Ureter (tissue), 1 donor: ENCODE measurements at regions not wholly inside any gene's neighbourhood (a gene's known extent, or its start where the extent isn't known, plus 50 kb on each side); places are given as distances from the start of the nearest gene placed in this dataset.

Experiments used
- DNase-seq: peaks from one replicate; pipeline ENCODE4 v3.0.0-alpha.2; 2020; ENCODE audit warnings: low spot score
- donor health status: DM: yes; HTN: yes; CAD: no.

DNA sequence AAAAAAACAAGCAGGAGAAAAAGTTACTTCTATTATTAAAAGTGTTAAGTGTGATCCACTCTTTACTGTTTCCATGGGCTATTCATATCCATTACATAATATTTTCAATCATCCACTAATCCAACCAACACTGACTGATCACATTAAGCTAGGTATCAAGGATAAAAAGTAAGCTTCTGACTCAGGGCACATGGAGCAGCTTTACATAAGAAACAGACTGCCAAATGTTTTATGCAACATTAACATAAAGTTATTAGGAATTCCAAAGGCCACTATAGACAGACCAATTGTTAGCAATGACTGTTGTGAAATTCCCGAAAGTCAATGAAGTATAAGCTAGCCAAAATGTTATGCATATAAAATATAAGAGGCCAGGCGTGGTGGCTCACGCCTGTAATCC is 277.6 kb downstream of the ZEB2 start:
- DNase-seq, result no peak

DNA sequence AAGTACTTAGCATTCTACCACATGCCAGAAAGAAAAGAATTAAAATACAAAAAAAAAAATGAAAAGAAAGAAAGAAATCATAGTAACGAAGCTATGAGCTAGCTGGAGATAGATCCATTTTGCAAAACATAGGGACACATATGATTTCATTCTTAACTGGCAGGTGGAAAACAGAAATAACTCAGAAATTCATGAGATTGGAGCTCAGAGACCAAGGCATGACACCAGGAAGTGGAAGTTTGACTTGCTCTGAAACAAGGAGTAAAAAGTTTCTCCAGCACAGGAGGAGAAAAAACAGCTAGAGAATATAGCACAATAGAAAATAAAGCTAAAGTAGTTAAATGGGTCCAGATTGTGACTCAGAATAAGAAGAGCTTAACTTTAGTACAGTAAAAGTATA is 278.1 kb downstream of the ZEB2 start:
- no peak for DNase-seq

DNA sequence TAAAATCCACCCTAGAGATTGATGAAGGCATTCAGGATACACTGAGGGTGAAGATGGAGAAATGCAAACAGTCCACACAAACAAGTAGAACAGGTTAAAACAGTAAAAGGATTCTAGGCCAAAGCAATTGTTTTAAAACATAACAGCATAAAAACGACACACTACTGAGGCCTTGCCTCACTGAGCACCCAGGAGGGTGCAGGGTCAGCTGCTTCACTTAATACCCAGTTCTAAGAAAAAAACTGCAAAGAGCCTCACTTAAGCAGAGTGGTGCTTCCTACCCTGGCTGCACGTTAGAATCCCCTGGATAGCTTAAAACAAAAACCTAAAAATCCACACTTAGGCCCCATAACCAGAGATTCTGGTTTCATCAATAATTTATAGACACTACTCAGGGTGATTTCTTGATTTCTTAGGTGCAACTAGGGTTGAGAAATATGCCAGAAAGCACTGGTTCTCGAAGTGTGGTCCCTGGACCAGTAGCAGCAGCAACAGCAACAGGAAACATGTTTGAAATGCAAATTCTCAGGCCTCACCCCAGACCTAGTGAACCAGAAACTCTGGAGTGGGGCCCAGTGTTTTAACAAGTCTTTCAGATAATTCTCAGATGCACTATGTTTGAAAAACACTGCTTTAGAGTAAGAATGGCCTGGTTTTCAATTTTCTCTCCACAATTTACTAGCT is 279.1 kb downstream of the ZEB2 start:
- no peak for DNase-seq

DNA sequence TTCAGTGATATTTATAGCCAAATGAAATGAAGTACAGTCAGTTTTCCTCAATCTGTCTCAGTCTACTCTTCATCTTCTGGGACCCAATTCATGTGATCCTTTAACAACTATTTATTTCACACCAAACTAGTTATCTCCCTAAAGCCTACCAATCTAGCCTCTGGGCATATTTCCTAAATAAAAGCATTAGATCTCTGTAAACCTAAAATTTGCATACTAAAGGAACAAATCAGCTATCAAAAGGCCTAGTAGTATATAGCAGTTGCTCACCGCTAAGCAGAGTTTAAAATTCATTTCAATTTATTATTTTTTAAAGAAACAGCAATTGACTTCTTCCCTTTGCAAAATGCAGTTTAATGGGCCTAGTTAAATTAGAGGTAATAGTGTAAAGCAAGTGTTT is 280.2 kb downstream of the ZEB2 start:
- DNase-seq, result no peak

DNA sequence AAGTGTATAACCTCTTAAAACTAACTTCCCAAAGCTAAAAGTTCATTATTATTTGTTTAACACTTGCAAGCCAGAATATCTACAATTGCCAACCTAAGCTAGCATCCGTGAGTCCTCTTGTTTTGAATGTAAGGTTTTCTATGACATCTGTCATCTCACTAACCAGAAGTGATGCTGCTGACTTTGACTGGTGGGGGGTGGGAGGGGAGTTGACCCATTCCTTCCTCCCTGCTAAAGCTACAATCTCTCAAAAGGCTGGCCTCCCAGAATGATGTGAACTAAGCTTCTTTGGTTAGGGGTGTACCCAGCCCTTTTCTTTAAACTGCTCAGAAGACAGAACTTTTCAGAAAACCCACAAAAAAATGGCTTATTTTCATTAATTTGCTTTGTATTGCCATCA is 280.6 kb downstream of the ZEB2 start:
- no peak for DNase-seq

DNA sequence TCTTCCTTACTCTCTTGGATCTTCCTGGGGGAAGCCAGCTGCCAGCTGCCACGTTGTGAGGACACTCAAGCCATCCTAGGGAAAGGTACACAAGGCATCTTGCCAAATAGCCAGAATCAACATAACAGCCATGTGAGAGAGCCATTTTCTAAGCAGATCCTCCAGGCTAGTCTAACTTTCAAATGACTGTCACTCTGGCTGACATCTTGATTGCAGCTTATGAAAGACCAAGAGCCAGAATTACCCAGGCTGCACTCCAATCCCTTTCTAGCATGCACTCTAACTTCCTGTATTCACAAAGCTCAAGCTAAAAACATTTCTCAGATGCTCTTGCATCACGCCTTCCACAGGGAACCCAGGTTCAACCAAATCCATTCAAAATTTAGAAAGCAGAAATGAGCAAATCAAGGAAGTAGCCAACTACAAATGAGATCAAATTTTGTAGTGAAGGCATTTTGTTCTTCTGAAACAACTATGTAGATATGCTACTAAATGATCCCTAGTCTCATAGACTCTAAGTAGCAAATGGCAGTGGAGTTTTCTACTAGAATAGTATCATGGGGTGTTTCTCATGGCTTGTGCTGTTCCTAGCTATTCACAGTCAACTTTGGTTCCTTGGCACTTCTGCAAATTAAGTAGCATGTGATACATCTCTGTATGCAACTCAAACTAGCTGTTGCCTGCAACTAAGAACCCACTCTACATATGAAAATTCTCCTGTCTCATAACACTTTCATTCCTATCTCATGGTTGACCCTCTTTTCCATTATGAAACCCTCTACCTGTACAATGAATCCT is 281.9 kb downstream of the ZEB2 start:
- DNase-seq, result no peak

DNA sequence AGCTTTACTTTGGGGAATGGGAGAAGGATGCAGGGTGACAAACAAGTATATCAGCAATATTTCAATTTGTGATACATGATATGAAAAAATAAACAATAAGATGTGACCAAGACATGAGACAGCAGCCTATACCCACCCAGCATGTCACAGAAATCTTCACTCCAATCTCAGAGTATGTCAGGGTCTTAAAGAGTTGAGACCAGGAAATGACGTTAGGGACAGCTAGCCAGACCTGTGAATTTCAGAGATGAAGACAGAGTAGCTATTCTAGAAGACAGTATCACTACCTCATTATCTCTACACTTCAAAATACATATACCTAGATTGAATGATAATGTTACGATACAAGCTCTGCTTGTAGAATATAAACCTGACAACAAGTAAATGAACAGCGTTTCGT is 282.8 kb downstream of the ZEB2 start:
- no peak for DNase-seq

DNA sequence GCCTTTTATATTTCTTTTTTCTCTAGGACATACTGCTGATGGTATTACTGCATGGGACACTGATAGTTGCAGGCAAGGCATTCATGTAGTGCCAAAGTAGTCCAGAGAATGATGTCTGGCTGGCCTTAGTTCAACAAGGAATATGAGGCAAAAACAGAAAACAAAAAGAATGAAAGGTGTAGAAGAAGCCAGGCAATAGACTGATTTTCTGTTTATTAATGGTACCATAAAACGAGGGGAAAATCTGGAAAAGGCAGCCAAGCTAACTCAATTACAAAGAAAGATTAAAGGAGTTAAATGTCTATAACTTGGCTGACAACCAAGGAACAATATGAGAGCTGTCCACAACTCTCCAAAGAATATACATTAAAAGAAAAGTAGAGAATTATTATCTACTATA is 284.9 kb downstream of the ZEB2 start:
- DNase-seq, result no peak

DNA sequence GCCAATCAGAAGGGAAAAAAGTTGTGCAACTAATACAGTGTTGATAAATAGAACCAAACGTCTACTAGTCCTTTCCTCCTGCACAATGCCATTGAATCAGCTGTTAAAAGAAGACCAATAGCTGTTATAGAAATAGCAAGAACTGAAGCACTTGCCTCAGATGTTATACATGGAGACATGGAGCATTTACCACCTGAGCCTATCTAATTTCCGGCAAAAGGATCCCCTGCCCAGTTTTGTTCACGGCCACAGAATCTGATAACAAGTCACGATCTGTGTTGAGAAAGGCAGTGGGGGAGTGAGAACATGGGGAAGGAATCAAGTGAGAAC is 285.4 kb downstream of the ZEB2 start:
- DNase-seq, result no peak

DNA sequence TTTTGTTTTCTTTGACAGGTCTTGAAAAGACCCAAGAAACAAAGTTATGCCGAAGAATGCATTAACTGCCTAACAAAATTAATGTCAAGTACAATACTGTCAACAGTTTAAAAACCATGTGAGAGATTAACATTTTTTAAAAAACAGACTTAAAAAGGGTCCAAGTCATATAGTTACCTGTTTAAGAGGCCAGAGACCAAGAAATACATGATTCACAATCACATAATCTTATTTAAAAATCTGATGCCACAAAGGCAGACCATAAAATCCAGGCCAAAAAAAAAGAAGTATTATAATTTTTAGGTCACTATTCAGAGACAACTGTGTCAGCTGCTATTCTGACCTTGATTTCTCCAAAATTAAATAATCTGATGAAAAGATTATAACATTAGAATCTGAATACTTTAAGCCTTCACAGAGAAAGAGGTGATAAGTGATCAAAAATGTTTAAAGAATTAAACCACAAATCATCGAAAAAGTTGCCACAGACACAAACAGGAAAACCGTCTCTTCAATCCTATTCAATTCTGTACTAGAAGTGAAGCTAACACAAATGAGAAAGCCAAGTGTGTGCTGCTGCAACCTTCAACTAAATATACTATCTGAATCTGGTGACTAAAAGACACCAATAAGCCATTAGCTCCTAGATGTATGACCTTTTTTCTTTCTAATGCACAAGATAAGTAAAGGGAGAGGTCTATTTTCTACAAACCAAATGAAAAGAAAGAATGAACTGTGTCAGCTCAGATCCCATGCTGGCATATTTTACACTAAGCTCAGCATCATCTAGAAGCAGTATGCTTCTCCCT is 286.0 kb downstream of the ZEB2 start:
- no peak for DNase-seq

DNA sequence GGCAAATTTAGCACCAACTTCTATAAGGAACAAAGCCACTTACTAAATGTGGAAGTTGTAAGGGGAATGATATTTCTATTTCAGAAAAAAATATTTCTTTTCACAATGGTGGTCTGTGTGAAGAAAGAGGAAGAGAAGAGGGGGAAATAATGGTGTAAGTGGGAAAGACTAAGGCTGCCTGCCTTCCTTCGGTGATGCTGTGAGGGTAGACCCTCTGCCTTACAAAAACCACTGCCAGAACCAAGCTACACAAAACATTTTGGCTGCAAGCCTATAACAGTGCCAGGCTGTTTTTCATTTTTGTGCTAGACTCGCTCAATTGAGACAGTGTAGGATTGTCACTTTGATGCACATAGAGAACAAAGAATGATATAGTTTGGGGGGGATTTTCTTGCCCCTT is 286.6 kb downstream of the ZEB2 start:
- DNase-seq, result no peak

DNA sequence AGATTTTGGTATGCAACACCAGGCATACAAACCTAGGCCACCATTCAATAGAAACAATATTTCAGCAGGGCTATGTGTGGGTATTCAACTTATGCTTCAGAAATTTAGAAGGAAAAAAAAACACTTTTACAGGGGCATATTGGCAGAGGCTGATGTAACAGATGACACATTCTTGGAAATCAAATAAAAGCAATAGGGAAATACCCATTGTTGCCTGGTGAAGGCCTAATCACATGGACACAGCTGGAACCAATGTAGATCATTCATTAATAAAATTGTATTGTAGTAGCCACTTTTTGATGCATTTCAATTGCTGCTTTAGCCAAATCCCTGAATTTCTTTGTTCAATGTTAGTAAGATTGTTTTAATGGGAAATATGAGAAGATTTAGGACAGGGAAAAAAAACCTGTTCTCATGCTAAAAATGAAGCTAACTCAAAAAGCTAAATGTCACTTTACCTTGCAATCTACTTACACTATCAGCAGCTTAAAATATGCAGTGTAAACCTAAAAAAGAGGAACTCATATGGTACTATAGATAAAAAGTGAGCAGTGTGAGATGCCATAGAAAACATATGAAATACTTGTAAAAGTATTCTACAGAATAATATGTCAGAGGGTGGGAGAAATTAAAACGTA is 289.4 kb downstream of the ZEB2 start:
- DNase-seq, result no peak

DNA sequence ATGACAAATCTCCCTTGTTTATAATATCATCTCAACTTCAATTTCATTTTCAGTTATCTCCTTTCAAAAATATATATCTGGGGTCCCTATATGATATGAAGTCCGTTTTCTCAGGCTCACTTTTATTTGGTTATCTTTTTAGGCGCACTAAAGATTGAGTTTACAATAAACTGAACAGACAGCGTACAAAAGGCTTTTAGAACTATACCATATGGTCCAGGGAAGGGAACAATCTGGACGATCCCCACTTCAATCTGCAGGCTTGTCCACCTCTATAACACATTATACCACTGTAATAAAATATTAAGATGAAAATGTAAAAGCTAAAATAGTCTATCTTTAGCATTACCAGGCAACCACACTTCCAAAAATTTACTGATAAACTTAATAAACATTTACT is 289.9 kb downstream of the ZEB2 start:
- no peak for DNase-seq

DNA sequence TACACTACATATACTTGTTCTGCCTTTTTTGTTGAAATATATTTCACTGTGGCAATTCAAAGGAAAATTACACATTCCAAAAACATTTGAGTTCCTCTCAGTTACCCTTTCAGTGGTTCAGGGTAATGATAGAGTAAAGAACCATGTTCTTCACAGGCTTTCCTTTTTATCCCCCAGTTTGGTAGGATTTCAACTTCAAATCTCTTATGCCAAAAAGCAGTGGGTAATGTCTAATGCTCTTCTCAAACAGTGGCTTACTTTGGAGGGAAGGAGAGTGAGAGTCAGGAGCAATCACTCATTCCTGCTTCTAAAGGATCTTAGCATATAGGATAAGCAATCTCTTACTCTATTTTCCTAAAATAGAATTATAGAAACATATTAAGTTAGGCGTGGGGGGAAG is 290.6 kb downstream of the ZEB2 start:
- DNase-seq, result no peak

DNA sequence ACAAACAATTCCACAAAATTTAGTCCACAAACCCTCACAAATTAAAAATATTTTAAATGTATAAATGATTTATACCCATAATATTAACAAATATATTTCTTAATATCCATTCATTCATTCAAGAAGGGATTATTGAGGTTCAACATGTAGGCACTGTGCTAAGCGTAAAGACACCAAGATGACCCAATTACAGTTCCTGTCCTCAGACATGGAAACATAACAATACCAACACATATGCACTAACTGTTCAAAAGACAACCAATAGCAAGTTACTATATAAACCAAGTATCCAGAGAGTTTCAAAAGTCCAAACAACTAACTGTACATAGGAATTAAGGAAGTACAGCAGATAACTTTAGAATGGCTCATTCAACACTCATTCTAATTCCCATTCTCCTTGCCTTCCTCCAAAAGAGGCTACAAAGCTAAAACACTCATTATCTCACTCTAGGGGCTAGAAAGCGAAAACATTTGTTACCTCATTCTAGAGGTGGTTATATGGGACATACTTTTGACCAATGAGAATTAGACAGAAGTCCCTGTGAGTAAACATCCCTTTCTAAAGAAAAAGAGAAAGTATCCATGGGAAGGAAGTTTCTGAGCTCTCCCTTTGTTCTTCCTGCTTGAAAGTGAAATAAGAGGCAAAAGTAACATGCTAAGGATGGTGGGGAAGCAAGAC is 292.4 kb downstream of the ZEB2 start:
- no peak for DNase-seq

DNA sequence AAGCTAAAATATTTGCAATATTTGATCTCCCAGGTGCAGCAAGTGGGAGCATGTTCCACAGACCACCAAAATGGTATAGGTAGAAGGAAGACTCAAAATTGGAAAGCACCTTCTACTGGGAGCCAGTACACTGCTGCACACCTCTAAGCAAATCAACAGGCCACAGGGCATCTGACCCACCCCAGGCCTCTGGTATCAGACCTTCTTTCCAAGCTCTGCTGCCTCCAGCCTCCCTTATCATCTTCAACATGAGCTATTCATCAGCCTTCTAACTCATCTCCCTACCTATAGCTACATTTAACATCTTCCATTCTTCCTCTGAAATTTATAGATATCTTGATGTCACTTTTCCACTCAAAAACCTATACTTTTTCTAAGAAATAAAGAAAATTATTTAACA is 294.8 kb downstream of the ZEB2 start:
- DNase-seq, result no peak

DNA sequence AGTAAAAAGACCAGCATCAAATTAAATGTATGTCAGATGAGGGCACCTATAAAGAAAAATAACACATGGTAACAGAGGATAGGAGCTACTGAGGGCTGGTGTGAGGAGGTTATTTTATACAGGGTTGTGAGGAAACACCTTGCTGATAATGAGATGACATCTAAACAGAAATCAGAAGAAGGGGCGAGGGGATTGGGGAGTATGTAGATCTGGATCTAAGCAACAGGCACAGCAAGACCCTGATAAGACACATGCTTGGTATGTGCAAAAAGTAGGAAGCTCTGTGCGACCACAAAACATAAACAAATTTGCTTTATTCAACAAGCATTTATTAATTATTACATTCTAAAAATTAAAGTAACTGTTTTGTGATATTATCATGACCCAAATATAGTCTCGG is 295.4 kb downstream of the ZEB2 start:
- no peak for DNase-seq

DNA sequence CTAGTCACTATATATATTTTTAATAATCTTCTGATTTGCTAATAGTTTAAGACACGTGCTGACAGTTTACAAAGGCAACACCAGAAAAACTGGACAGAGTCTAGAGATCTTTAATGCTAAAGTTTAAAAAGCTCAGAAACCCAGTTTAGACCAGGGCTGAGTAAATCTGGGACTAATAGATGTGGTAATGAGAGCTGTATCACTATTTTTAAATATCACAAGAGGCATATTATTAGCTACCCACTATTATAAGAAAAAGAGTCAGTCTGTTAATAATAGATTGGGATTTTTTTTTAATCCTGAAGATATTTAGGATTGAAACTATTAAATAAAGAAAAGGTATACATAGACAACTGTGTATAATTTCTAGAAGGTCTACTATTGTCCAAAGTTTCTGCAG is 299.9 kb downstream of the ZEB2 start:
- DNase-seq, result no peak

DNA sequence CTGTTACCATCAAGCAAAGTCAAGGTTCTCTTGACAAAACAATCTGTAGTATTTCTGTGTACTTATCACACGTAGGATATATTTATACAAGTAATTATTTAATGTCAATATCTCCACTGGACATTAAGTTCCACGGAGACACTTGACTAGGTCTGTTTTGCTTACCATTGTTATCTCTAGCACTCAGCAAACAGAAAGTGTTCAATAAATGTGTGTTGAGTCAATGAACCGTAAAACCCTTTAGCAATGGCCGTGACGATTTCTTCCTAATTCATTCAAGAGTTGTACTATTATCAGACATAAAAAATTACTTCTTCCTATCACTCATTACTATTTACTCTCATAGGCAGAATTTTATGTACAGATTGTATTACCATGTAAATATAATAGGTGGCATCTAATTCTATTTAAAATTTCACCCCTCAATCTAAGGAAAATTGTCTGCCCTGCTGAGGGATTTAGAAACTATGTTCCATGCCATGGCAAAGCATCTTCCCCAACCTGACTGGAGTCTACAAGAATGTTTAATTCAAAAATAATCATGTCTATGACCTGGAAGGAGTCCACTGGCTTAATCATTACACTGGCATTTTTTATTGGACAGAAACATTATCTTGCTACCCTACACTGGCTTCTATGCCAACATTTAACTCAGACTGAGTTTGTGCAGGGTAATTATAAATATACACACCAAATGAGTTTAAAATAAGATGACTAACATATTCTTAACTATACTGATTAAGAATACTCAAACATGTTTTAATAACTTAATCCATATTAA is 301.9 kb downstream of the ZEB2 start:
- no peak for DNase-seq

DNA sequence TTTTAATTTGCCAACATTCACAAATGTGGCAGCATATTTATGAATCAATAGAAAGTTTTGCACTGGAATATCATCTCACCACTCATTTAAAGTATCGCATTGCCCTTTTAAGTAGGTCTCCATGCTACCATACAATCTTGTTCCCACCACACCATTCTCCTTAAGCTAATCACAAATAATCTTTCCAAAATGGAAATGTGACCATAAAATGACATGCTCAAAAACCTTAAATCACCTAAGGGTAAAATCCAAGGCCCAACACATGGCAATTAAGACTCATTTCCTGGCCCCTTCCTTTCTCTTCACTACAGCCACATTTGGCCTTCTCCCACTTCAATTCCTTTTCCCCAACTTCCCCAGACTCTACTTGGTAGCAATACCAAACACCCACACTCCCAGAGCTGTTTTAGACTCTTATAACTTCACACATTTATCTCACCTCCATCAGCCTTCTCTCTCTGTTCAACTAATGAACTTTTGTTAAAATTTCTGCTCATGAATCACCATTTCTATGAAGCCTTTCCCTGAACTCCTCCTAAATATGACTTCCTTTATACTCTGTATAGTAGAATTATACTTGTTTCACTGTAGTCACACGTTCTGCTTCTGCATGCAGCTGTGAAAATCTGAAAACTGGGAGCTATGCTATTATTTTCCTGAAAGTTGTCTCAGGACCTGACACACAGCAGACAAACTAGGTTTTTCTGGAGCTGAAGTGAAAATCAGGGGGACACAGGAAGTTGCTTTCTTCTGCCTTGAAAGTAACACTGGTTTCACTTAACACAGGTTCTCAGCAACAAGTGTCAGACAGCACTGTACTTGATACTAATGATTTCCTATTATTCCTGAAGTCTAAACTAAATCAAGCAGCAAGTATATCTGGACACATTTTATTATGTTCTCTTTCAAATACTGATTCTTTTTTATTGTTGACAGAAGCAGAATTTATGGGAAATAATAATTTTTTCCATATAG is 303.9 kb downstream of the ZEB2 start:
- DNase-seq, result no peak
